NCI-H187 treated with DMSO at 0.1 percent for 48 hours (cell line): ENCODE measurements at regions not wholly inside any gene's neighbourhood (a gene's known extent, or its start where the extent isn't known, plus 50 kb on each side); places are given as distances from the start of the nearest gene placed in this dataset.
A peak's percentile ranks its signal among the peaks of the same experiment; 100 is the strongest.

Experiments used
- DNase-seq: peaks from one replicate; lab custom pipeline; 2025; lab: John Stamatoyannopoulos, UW

DNA sequence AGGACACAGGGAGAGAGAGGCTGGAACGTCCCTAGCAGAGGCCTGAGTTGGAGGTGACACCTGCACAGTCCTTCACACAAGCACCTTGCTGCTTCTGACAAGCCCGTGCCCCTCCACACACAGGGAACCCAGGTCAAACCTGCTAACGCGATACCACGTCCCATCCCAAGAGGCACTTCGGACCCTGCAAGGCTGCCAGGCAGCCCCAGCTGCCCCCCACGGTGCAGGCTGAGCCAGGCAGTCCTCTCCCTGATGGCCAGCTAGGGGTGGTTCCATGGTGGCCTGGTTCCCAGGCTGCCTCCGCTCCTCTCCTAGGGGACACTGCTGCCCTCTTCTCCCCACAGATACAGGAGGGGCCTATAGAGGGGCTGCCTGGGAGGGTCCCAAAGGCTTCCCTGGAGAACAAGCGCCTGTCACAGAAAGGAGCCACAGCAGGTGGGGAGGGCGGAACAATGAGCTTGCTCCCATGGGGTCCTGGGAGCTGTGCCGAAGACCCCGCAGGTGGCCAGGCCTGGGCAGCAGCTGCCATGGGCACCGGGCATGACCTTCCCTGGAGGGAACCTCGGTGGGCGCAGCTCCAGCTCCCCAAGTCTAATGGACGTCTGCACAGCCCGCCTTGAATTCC lies 434.2 kb upstream of the MYT1L start:
- no peak for DNase-seq

DNA sequence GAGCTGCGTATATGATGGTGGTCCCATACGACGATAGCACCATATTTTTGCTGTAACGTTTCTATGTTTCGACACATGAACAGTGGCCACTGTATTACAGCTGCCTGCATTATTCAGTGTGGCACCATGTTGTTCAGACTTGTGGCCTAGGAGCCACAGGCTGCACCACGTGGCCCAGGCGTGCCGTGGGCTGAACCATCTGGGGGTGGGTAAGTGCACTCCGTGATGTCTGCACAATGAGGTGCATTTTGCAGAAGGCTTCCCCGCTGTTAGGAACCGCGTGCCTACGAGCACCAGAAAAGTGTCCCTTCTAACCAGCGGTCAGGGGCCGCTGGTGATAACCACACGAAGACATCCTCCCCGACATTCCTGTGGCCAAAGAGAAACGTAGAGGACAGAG lies 433.7 kb upstream of the MYT1L start:
- DNase-seq, result no peak

DNA sequence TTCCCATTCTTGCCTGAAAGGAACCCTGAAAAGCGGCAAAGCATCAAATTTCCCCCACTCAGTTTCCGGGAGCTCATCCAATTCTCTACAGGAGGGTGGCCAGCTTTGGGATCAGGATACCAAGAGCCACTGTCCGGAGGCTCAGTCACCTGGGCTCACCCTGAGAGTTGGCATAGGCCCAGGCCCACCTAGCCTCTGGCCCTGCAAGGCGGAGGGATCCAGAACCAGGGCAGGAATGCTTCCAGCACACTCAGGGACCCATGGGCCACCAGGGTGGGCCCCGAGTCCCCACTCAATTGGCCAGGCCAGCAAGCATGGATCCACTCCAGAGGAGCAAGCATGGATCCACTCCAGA lies 432.9 kb upstream of the MYT1L start:
- no peak for DNase-seq

GRCh38 chr2:2763351-2764000 lies 432.4 kb upstream of the MYT1L start:
- DNase-seq, result no peak

- DNase-seq, result no peak
These were observed 431.8 kb upstream of the MYT1L start for GRCh38 chr2:2762913-2763312.

DNA sequence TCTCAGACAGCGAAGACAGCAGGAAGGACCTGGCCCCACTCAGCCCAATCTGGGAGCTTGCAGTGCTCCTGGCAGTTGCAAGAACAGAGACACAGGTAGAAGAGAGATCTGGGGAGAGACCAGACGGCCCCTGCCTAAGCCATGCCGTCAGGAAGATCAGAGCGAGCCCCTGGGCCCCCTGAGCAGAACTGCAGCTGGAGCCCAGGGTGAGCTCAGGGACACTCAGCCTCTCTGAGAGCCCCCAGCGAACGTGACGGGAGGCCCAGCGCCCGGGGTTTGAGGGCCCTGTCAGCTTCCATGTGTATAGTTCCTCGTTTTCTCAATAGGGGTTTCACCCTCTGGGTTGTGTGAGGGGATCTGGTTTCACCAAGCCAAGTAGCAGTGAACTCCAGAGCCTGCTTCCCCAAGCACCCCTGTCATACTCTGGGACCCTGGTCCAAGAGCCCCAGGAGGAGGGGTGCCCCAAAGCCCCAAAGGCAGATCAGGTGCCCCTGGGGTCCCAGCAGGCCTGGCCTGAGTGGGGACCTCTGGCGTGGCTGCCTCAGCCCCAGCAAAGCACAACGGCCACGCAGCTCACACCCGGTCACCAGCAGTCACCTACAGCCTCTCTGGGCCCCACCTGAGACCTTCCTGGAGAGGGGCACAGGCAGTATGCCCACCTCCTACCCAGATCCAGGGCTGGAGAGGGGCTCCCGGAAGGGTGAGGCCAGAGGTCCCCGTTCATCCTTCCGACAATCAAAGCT lies 431.3 kb upstream of the MYT1L start:
- no peak for DNase-seq

DNA sequence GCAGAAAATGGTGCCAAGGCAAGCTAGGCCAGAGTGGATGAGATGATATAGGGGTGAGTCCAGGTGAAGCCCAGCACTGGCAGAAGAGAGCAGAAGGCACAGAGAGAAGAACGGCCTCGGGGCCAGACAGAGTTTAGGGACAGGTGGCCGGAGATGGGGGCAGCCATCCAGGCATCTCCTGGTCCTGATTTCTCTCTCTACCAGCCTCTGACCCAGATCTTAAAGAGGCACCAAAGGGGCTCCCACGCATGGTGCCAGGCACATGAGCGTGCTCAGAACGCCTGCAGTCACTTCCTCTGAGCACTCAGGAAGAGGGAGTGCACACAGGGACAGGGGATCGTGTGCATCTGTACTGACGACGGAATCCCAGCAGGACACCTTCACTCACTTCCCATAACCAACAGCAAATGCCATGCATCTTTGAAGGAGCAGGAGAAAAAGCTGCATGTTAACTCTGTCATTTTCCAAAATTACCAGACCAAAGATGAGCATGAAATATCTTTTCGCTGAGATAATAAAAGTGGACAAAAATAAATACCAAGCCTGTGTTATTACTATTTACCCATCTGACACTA lies 427.8 kb upstream of the MYT1L start:
- DNase-seq, result no peak

DNA sequence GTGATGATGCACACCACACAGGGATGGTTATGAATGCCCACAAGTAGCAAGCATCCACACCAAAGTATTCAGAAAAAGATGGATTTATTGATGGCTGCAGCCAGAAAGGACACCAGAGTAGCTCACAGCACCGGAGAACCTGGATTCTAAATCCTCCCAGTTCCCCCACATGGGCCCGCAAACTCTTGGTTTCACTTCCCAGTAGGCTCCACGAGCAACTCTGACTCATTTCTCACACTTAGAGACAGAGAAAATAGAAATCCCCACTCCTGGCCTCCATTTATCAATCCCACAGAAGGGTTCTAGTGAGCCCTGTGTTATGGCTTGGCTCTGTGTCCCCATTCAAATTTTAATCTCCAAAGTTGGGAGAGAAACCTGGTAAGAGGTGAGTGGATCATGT lies 426.7 kb upstream of the MYT1L start:
- DNase-seq, result no peak

DNA sequence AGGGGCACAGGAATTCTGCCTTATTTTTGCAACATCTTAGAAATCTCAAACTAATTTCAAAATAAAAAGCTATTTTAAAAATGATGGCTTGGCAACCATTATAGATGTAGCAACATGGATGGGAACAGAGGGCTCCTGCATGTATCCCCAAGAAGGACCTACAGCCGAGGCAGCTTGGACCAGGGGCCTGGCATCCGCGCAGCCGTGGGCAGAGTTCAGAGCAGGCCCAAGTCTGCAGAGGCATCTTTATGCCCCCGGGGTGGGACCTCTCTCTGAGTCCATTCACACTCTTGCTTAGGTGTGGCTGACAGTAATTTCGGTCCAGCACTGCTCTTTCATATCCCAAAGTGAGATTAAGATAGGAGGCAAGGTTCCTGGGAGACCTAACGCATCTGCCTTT lies 425.8 kb upstream of the MYT1L start:
- no peak for DNase-seq

- no peak for DNase-seq
These were observed 424.9 kb upstream of the MYT1L start for GRCh38 chr2:2755990-2756389.

DNA sequence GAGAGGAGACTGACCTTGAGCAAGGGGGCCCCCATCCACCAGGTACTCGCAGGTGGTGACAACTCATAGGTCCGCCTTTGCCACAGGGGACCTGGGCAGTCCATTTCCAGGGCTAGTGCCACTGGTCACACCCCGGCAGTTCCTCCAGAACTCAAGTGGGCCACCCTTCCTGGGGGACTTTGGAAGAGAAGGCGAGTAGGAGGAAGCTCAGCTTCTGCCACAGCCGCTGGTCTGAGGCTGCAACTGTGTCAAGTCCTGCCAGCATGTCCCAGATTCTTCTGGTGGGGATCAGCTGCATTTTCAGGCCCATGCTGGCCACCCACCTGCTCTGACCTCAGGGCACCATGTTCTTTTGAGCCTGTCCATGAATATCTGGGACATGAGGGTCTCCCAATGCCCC lies 423.9 kb upstream of the MYT1L start:
- no peak for DNase-seq

- no peak for DNase-seq
These were observed 420.7 kb upstream of the MYT1L start for GRCh38 chr2:2751715-2752315.

DNA sequence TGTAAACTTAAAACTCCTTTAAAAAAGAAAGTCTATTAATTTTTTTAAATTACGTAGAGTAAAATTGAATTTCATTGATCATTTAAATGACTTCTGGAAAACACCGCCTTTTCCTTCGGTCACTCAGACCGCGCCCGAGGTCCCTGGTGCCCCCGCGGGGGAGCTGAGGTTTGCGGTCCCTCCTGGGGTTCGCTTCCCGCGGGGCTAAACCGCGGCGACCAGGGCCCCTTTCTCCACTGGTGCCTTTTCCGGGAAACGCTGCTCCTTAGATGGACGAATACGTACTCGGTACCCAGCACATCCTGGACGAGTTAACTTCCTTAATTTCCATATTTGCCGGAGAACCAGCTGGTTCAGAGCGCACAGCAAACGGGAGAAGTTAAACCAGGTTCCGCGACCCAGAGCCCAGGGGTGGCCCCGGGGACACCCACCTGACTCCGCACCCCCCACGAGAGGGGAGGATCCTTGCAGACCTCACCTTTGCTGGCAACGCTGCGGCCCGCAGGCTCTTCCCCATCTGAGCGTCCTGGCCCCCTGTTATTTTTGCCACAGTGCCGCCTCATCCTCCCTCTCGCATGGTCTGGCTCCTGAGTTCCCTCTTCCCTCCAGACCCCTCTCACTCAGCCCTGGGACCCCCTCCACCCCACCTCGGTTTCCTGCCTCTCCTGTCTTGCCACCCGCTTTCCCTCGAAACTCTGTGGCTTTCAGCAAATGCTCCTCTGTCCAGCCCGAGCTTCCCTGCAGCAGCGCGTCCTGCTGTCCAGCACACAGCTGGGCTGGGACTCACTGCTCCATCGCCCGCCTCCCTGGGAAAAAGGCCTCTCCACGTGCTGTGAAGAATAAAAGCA lies 420.0 kb upstream of the MYT1L start:
- DNase-seq, result no peak

DNA sequence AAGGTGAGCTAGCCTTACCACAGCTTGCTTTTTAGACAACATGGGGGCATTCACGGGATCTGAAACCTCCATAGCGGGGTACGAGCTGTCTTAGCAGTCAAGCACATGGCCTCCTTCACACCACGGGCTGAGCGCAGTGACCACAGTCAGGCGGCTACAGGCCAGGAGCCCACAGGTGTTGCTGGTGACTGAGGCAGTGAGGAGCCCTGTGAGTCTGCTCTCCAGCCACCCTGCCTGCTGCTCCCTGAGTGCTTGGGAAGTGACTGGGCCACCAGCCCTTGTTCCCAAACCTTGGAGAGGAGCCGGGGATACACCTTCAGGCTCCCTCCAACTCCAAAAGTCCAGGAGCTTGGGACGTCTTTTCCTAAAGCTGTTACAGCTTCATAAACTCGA lies 418.1 kb upstream of the MYT1L start:
- DNase-seq, result no peak

DNA sequence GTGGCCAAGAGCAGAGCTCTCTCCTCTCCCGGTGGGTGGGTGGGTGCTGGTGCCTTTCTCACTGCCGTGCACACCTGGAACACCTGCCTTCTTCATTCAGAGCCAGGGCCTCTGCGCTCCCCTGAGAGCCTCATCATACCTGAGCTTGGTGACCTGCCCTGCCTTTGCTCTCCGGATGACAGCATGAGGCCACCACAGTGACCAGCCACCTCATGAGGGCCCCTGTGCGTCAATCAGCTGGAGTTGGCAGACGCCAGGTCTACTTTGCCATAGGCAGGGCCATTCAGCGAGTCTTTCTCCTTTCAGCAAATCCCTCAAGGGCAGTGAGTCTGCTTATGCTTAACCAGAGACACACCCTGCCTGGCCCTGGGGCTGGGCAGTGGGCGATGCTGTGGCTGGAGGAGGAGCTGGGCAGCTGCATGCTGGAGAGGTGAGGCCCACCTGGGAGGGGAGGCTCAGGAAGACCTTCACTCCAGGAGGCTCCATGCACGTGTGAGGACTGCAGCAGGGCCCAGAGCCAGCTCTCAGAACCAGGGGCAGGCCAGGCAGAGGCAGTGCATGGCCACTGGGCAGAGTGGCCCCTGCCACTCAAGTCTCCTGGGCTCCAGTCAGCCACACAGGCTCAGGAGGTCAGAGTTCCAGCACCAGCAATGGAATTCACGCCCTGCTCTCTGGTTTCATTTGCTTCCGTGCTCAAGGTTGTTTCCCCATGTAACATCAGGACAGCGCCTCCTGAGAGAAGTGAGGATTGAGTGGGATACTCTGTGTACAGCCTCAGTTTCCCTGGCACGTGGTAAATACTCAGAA lies 417.5 kb upstream of the MYT1L start:
- no peak for DNase-seq

DNA sequence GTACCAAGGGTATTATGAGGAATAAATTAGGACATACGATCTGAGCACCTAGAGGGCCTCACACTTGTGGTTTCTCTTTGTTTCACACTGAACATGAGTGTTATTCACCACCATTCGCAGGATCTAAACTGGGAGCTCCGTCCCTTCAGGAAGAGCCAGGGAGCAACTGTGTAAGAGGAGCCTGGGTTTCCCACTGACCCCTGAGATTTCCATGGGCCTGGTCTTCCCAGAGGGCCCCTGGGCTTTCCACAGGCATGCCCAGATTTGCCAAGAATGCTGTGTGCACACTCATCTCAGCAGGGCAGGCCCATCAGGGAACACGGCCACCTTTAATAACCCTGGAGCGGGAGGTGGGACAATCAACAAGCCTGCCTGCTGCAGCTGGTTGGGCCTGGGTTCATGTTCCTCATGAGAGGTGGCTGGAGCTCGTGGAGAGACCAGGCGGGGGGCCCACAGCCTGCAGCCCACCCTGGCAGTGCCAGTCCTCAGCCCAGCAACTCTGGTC lies 416.8 kb upstream of the MYT1L start:
- DNase-seq, result peak; percentile 85

DNA sequence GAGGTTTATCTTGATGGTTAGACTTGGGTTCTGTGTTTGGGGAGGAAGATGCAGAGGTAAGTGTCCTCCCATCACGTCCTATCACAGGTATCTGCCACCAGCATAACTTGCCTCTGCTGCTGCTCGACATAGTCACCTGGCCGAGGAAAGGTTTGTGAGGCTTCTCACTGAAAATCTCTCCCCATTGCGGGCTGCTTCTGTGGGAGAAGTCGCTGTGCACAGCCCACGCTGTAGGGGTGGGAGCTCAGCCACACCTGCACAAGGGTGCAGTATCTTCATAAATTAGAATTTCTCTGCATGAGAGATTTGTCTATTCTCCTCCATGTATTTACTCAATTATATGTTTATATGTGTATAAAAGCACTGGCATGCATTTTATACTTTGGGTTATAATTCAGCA lies 415.7 kb upstream of the MYT1L start:
- DNase-seq, result no peak

- no peak for DNase-seq
These were observed 414.1 kb upstream of the MYT1L start for GRCh38 chr2:2744958-2745715.

- DNase-seq, result no peak
These were observed 413.0 kb upstream of the MYT1L start for GRCh38 chr2:2744107-2744506.

DNA sequence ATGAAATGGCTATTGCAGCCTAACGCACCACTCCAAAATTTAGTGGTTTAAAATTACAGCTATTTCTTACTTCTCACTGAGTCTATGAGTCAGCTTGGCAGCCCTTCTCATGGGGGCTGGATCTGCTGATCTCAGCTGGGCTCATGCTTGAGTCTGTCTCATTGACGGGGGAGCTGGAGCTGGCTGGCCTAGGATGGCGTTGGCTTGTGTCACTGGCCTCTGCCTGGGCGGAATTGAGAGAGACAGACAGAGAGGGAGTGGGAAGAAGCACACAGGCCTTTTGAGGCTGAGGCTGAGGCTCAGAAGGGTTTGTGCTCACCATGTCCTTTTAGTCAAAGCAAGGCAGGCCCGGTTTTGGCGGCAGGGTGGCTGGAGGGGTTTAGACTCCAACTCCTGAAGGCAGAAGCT lies 412.1 kb upstream of the MYT1L start:
- no peak for DNase-seq
